OCI-LY1 (cell line): ENCODE measurements at regions not wholly inside any gene's neighbourhood (a gene's known extent, or its start where the extent isn't known, plus 50 kb on each side); places are given as distances from the start of the nearest gene placed in this dataset.

Experiments
- H2AFZ ChIP-seq: fragments of 200-600 bp; sonication (generic), shearing (Covaris generic); 2 replicates; pipeline ENCODE4 v1.6.0; 2014; ENCODE audit warnings: antibody characterized with exemption, mild to moderate bottlenecking, low read length
- H3F3A ChIP-seq: fragments of 200-600 bp; sonication (generic), shearing (Covaris generic); 2 replicates; pipeline ENCODE4 v1.6.0; 2014; ENCODE audit warnings: mild to moderate bottlenecking, antibody characterized with exemption, low read length, moderate library complexity; ENCODE audit not compliant: insufficient read depth
- H3K27ac ChIP-seq: fragments of 200-600 bp; sonication (generic); 2 replicates; pipeline ENCODE4 v1.5.1; 2014; ENCODE audit warnings: low read length, mixed run types, mild to moderate bottlenecking, low read depth; ENCODE audit not compliant: poor library complexity, severe bottlenecking
- H3K27me3 ChIP-seq: fragments of 200-600 bp; sonication (generic); 2 replicates; pipeline ENCODE4 v1.6.0; 2014; ENCODE audit warnings: antibody characterized with exemption, mild to moderate bottlenecking, low read length, moderate library complexity; ENCODE audit not compliant: insufficient read depth
- H3K36me3 ChIP-seq: fragments of 200-600 bp; sonication (generic); 2 replicates; pipeline ENCODE4 v1.6.1; 2014; ENCODE audit warnings: mild to moderate bottlenecking, antibody characterized with exemption, low read length, moderate library complexity, mixed read lengths; ENCODE audit not compliant: insufficient read depth
- H3K4me1 ChIP-seq: fragments of 200-600 bp; sonication (generic); 2 replicates; pipeline ENCODE4 v1.5.1; 2014; ENCODE audit warnings: mild to moderate bottlenecking, low read length, moderate library complexity; ENCODE audit not compliant: insufficient read depth, severe bottlenecking
- H3K4me2 ChIP-seq: fragments of 200-600 bp; sonication (generic), shearing (Covaris generic); 2 replicates; pipeline ENCODE4 v1.6.1; 2014; ENCODE audit warnings: low read length
- H3K4me3 ChIP-seq: fragments of 200-600 bp; sonication (generic); 2 replicates; pipeline ENCODE4 v1.5.1; 2014; ENCODE audit warnings: low read length, low read depth, mild to moderate bottlenecking, mixed read lengths; ENCODE audit not compliant: poor library complexity, severe bottlenecking
- H3K79me2 ChIP-seq: fragments of 200-600 bp; shearing (Covaris generic); 2 replicates; pipeline ENCODE4 v1.6.1; 2016; ENCODE audit warnings: mixed run types, low read length, mixed read lengths; ENCODE audit not compliant: insufficient read depth
- H3K9ac ChIP-seq: fragments of 200-600 bp; sonication (generic), shearing (Covaris generic); 2 replicates; pipeline ENCODE4 v1.6.1; 2014; ENCODE audit warnings: mild to moderate bottlenecking, low read length, mixed read lengths
- H3K9me2 ChIP-seq: fragments of 200-600 bp; sonication (generic), shearing (Covaris generic); 2 replicates; pipeline ENCODE4 v1.6.1; 2014; ENCODE audit warnings: low read depth, mild to moderate bottlenecking, low read length, mixed read lengths
- H3K9me3 ChIP-seq: fragments of 200-600 bp; shearing (Covaris generic); 2 replicates; pipeline ENCODE4 v1.6.1; 2014; ENCODE audit warnings: low read length, mixed read lengths
- H4K20me1 ChIP-seq: fragments of 200-600 bp; sonication (generic), shearing (Covaris generic); 2 replicates; pipeline ENCODE4 v1.6.0; 2016; ENCODE audit warnings: mild to moderate bottlenecking, low read length; ENCODE audit not compliant: insufficient read depth
- CTCF ChIP-seq: fragments of 200-600 bp; sonication (generic), shearing (Covaris generic); IDR thresholded peaks from 2 replicates; pipeline ENCODE4 v1.5.1; 2017; ENCODE audit warnings: mild to moderate bottlenecking, antibody characterized with exemption, low read length, moderate library complexity, mixed read lengths
- EZH2 ChIP-seq: fragments of 200-600 bp; sonication (generic), shearing (Covaris generic); IDR thresholded peaks from 2 replicates; pipeline ENCODE4 v1.8.0; 2017; ENCODE audit warnings: borderline replicate concordance, mixed run types, mild to moderate bottlenecking, antibody characterized with exemption, low read length, moderate library complexity, mixed read lengths

GRCh38 chr6:90720404-90720803 lies 133.5 kb upstream of the MAP3K7 start:
- Histone ChIP-seq H3K79me2 (no peaks in the 10 kb centered on the region), H3K27me3 (no peaks in the 10 kb centered on the region), H3K27ac (no peak overlapping the region), H3K4me1 (no peaks in the 10 kb centered on the region), H3K9me2 (no peaks in the 10 kb centered on the region), H2AFZ (no peak overlapping the region), H3K4me2 (no peak overlapping the region), H3K4me3 (no peak overlapping the region), H3K36me3 (no peaks in the 10 kb centered on the region), H4K20me1 (no peaks in the 10 kb centered on the region), H3K9ac (no peak overlapping the region), H3F3A (no peaks in the 10 kb centered on the region), H3K9me3 (no peaks in the 10 kb centered on the region)
- TF ChIP-seq CTCF (no peak), EZH2 (no peak)

GRCh38 chr6:90719321-90720195 lies 132.7 kb upstream of the MAP3K7 start:
- Histone ChIP-seq H3K9ac (no peak overlapping the region), H3K9me2 (no peaks in the 10 kb centered on the region), H3K9me3 (no peaks in the 10 kb centered on the region), H3K4me2 (no peak overlapping the region), H2AFZ (no peak overlapping the region), H3F3A (no peaks in the 10 kb centered on the region), H3K36me3 (no peaks in the 10 kb centered on the region), H3K4me3 (no peak overlapping the region), H3K4me1 (no peaks in the 10 kb centered on the region), H3K27me3 (no peaks in the 10 kb centered on the region), H4K20me1 (no peaks in the 10 kb centered on the region), H3K27ac (no peak overlapping the region), H3K79me2 (no peaks in the 10 kb centered on the region)
- TF ChIP-seq EZH2 = no peak
- no peak for TF ChIP-seq CTCF

- no peaks in the 10 kb centered on the region for H3K4me1 ChIP-seq
- no peaks in the 10 kb centered on the region for H3K9me2 ChIP-seq
- H3K79me2 ChIP-seq = no peaks in the 10 kb centered on the region
- H3K4me2 ChIP-seq = no peak overlapping the region
- H3K27me3 ChIP-seq = no peaks in the 10 kb centered on the region
- no peaks in the 10 kb centered on the region for H3K36me3 ChIP-seq
- H2AFZ ChIP-seq = no peak overlapping the region
- no peaks in the 10 kb centered on the region for H4K20me1 ChIP-seq
- H3F3A ChIP-seq = no peaks in the 10 kb centered on the region
- H3K27ac ChIP-seq = no peak overlapping the region
- TF ChIP-seq CTCF (no peak), EZH2 (no peak)
- H3K9me3 ChIP-seq = no peaks in the 10 kb centered on the region
- H3K4me3 ChIP-seq = no peak overlapping the region
- H3K9ac ChIP-seq = no peak overlapping the region
Measured at GRCh38 chr6:90716376-90716775, 129.5 kb upstream of the MAP3K7 start.
